ENCODE measurements at regions not wholly inside any gene's neighbourhood (a gene's known extent, or its start where the extent isn't known, plus 50 kb on each side); places are given as distances from the start of the nearest gene placed in this dataset.

DNA sequence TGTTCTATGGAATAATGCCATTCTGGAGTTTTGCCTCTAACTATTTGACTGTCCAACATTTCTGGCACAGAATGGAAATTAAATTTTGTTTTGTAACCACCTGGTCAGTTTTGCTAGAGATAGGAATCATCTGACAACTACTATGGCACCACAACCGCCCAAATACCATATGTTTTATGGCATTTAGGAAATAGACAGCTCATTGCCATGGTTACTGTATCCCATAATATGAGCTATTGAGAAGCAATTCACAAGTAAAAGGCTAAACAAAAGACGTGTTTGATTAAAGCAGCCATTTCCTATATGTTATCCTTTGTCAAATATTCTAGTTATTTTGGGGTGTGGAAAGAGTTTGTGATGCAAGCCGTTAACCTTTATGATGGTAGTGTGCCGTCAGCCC is 1105.3 kb upstream of the LCORL start:
- TF ChIP-seq POLR2AphosphoS5 (IDR thresholded peaks at IDR 0.05; ENCODE audit: low read depth) = no peak
- TF ChIP-seq, protein P1, sequence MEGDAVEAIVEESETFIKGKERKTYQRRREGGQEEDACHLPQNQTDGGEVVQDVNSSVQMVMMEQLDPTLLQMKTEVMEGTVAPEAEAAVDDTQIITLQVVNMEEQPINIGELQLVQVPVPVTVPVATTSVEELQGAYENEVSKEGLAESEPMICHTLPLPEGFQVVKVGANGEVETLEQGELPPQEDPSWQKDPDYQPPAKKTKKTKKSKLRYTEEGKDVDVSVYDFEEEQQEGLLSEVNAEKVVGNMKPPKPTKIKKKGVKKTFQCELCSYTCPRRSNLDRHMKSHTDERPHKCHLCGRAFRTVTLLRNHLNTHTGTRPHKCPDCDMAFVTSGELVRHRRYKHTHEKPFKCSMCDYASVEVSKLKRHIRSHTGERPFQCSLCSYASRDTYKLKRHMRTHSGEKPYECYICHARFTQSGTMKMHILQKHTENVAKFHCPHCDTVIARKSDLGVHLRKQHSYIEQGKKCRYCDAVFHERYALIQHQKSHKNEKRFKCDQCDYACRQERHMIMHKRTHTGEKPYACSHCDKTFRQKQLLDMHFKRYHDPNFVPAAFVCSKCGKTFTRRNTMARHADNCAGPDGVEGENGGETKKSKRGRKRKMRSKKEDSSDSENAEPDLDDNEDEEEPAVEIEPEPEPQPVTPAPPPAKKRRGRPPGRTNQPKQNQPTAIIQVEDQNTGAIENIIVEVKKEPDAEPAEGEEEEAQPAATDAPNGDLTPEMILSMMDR (IDR thresholded peaks at IDR 0.05; ENCODE audit: insufficient read depth, low read length) = no peak
- no peak for TF ChIP-seq GABPA (IDR thresholded peaks at IDR 0.05; ENCODE audit: low read depth)

All from HL-60 (cell line).